ENCODE measurements at regions not wholly inside any gene's neighbourhood (a gene's known extent, or its start where the extent isn't known, plus 50 kb on each side); places are given as distances from the start of the nearest gene placed in this dataset.

DNA sequence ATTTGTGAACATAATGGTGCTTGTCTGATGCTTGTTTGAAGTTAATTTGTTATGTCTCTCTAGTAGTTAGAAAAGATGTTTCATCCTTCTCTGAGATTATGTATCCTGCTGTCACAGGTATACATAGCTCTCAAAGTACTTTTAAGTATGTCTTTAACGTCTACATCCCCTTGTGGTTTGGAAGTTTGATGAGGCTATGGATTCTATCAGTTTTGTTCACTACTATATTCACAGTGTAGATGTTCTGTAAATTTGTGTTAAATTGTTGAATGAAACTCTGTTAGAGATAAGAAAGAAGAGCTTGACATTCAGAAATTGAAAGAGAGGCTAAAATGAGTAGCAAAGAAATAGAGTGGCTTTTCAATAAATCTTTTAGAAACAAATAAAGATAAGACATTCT is 304.6 kb upstream of the MIR17HG start:
- no peak overlapping the region for H3K27ac Mint-ChIP-seq (ENCODE audit: unreplicated experiment)
- H3K9me3 Mint-ChIP-seq (ENCODE audit: unreplicated experiment), result no peaks in the 10 kb centered on the region
- no peak for DNase-seq (ENCODE audit: low spot score)
- H3K4me3 Mint-ChIP-seq (ENCODE audit: unreplicated experiment), result no peak overlapping the region
- no peaks in the 10 kb centered on the region for H3K36me3 Mint-ChIP-seq (ENCODE audit: low read depth, unreplicated experiment)
- no peaks in the 10 kb centered on the region for H3K4me1 Mint-ChIP-seq (ENCODE audit: unreplicated experiment)
- H3K27me3 Mint-ChIP-seq (ENCODE audit: unreplicated experiment), result no peaks in the 10 kb centered on the region
- no peak for TF ChIP-seq CTCF (IDR thresholded peaks at IDR 0.05; ENCODE audit: unreplicated experiment)

GRCh38 chr13:91045351-91046034 is 302.0 kb upstream of the MIR17HG start:
- DNase-seq (ENCODE audit: low spot score), result peak; percentile 5
- Mint-ChIP-seq H3K4me1 (ENCODE audit: unreplicated experiment) (no peaks in the 10 kb centered on the region), H3K27ac (ENCODE audit: unreplicated experiment) (no peak overlapping the region), H3K27me3 (ENCODE audit: unreplicated experiment) (no peaks in the 10 kb centered on the region), H3K9me3 (ENCODE audit: unreplicated experiment) (no peaks in the 10 kb centered on the region), H3K36me3 (ENCODE audit: low read depth, unreplicated experiment) (no peaks in the 10 kb centered on the region), H3K4me3 (ENCODE audit: unreplicated experiment) (no peak overlapping the region)
- TF ChIP-seq CTCF (IDR thresholded peaks at IDR 0.05; ENCODE audit: unreplicated experiment), result peak; percentile 22

- Mint-ChIP-seq H3K9me3 (ENCODE audit: unreplicated experiment) (no peaks in the 10 kb centered on the region), H3K4me3 (ENCODE audit: unreplicated experiment) (no peak overlapping the region), H3K4me1 (ENCODE audit: unreplicated experiment) (no peaks in the 10 kb centered on the region), H3K36me3 (ENCODE audit: low read depth, unreplicated experiment) (no peaks in the 10 kb centered on the region), H3K27ac (ENCODE audit: unreplicated experiment) (no peak overlapping the region), H3K27me3 (ENCODE audit: unreplicated experiment) (no peaks in the 10 kb centered on the region)
- no peak for DNase-seq (ENCODE audit: low spot score)
- TF ChIP-seq CTCF (IDR thresholded peaks at IDR 0.05; ENCODE audit: unreplicated experiment), result no peak
Measured at GRCh38 chr13:91046715-91047327, 300.7 kb upstream of the MIR17HG start.

- no peak overlapping the region for H3K4me3 Mint-ChIP-seq (ENCODE audit: unreplicated experiment)
Measured at GRCh38 chr13:91050970-91051369, 296.5 kb upstream of the MIR17HG start.

More at GRCh38 chr13:91050970-91051369, 296.5 kb upstream of the MIR17HG start:
- Mint-ChIP-seq H3K4me1 (ENCODE audit: unreplicated experiment) (no peaks in the 10 kb centered on the region), H3K36me3 (ENCODE audit: low read depth, unreplicated experiment) (no peaks in the 10 kb centered on the region), H3K27ac (ENCODE audit: unreplicated experiment) (no peak overlapping the region), H3K27me3 (ENCODE audit: unreplicated experiment) (no peaks in the 10 kb centered on the region), H3K9me3 (ENCODE audit: unreplicated experiment) (no peaks in the 10 kb centered on the region)
- DNase-seq (ENCODE audit: low spot score), result no peak
- no peak for TF ChIP-seq CTCF (IDR thresholded peaks at IDR 0.05; ENCODE audit: unreplicated experiment)
